Endothelial cell of umbilical vein (primary cell): ENCODE measurements at regions not wholly inside any gene's neighbourhood (a gene's known extent, or its start where the extent isn't known, plus 50 kb on each side); places are given as distances from the start of the nearest gene placed in this dataset.

Experiments
- BruUV-seq: library from RNA; stranded (reverse); fragments of 400-500 nt; replicated peaks from 2 replicates; lab custom pipeline; 2021; lab: Mats Ljungman, UMichigan
- CTCF ChIA-PET: fragments of 300-600, 350-600 bp; sonication (Branson Sonifier 250); formaldehyde crosslinking; loops from one replicate; lab custom pipeline; 2021; ENCODE audit warnings: antibody characterized with exemption, inconsistent platforms; lab: Charles Lee
- POLR2A ChIA-PET: fragments of 300-600, 350-600 bp; sonication (Branson Sonifier 250); formaldehyde crosslinking; loops from one replicate; lab custom pipeline; 2021; ENCODE audit warnings: antibody characterized with exemption, inconsistent platforms; lab: Charles Lee
- DNase-seq: peaks from one replicate; pipeline ENCODE4 v3.0.0-alpha.2; 2011; ENCODE audit warnings: low read depth, low spot score
- FAIRE-seq: peaks from 2 replicates; lab custom pipeline; 2011; peaks lifted over from hg19 to GRCh38; lab: Jason Lieb, UNC
- H2AFZ ChIP-seq: 2 replicates; pipeline ENCODE4 v1.6.0; 2012; ENCODE audit warnings: low read depth, low read length, control low read depth, inconsistent platforms
- H3K27ac ChIP-seq: 2 replicates; pipeline ENCODE4 v1.5.1; 2011; ENCODE audit warnings: low read depth, mild to moderate bottlenecking, control low read depth, low read length, moderate library complexity; ENCODE audit not compliant: insufficient read depth
- H3K27me3 ChIP-seq, 2 experiments: 2 replicates each; pipeline versions ENCODE4 v1.6.0 to v1.6.1; 2011; ENCODE audit warnings: low read length in 2 of 2, mixed read lengths in 1 of 2; ENCODE audit not compliant: control insufficient read depth in 2 of 2, insufficient read depth in 2 of 2
- H3K36me3 ChIP-seq, 2 experiments: 2 replicates in 1 of 2; 3 replicates in 1 of 2; pipeline ENCODE4 v1.5.1; 2011; ENCODE audit warnings: low read length in 2 of 2, mild to moderate bottlenecking in 1 of 2, moderate library complexity in 1 of 2; ENCODE audit not compliant: control insufficient read depth in 2 of 2, insufficient read depth in 2 of 2; ENCODE audit errors: extremely low read depth in 1 of 2
- H3K4me1 ChIP-seq: 3 replicates; pipeline ENCODE4 v1.5.1; 2011; ENCODE audit warnings: mild to moderate bottlenecking, low read length; ENCODE audit not compliant: control insufficient read depth, insufficient read depth; ENCODE audit errors: extremely low read depth
- H3K4me2 ChIP-seq: 2 replicates; pipeline ENCODE4 v1.6.1; 2011; ENCODE audit warnings: low read length, control low read depth, mixed read lengths; ENCODE audit not compliant: insufficient read depth
- H3K4me3 ChIP-seq, 3 experiments: fragments of 200-600 bp in 1 of 3; sonication (generic), shearing (Covaris generic) in 1 of 3; replicated peaks in 1 of 3; 2 replicates each; pipeline ENCODE4 v1.5.1; 2011 to 2016; ENCODE audit warnings: control low read depth in 3 of 3, low read length in 3 of 3, mild to moderate bottlenecking in 2 of 3, inconsistent platforms in 1 of 3, low read depth in 1 of 3, moderate library complexity in 1 of 3; ENCODE audit not compliant: insufficient read depth in 1 of 3
- H3K79me2 ChIP-seq: 2 replicates; pipeline ENCODE4 v1.6.0; 2012; ENCODE audit warnings: low read length, inconsistent platforms; ENCODE audit not compliant: control insufficient read depth, insufficient read depth
- H3K9ac ChIP-seq: replicated peaks from 2 replicates; pipeline ENCODE3; 2011; ENCODE audit warnings: low read length, control low read depth; ENCODE audit not compliant: insufficient read depth; ENCODE audit errors: extremely low read depth
- H3K9me1 ChIP-seq: replicated peaks from 3 replicates; pipeline ENCODE4 v1.6.0; 2011; ENCODE audit warnings: mild to moderate bottlenecking, low read length; ENCODE audit not compliant: control insufficient read depth, insufficient read depth; ENCODE audit errors: extremely low read depth
- H3K9me3 ChIP-seq: replicated peaks from 2 replicates; pipeline ENCODE4 v1.5.1; 2012; ENCODE audit warnings: low read length, inconsistent platforms; ENCODE audit not compliant: control insufficient read depth, insufficient read depth
- H4K20me1 ChIP-seq: replicated peaks from 2 replicates; pipeline ENCODE3; 2011; ENCODE audit warnings: mild to moderate bottlenecking, low read length; ENCODE audit not compliant: control insufficient read depth, insufficient read depth; ENCODE audit errors: extremely low read depth
- EZH2 ChIP-seq: IDR thresholded peaks from 2 replicates; pipeline ENCODE4 v1.6.1; 2012; ENCODE audit warnings: borderline replicate concordance, low read depth, mild to moderate bottlenecking, moderate library complexity, low read length, inconsistent platforms; ENCODE audit not compliant: severe bottlenecking
- FOS ChIP-seq: IDR thresholded peaks from 2 replicates; pipeline ENCODE4 v1.6.1; 2011; ENCODE audit warnings: mild to moderate bottlenecking, low read length, moderate library complexity, borderline replicate concordance; ENCODE audit not compliant: insufficient read depth
- GATA2 ChIP-seq: IDR thresholded peaks from 2 replicates; pipeline ENCODE4 v1.7.0; 2011; ENCODE audit warnings: low read depth, mild to moderate bottlenecking, moderate library complexity, mixed read lengths, low read length; ENCODE audit not compliant: insufficient read length, insufficient read depth
- JUN ChIP-seq: IDR thresholded peaks from 2 replicates; pipeline ENCODE4 v1.6.1; 2011; ENCODE audit warnings: borderline replicate concordance, low read depth; ENCODE audit not compliant: insufficient read length, insufficient read depth
- MYC ChIP-seq: IDR thresholded peaks from one replicate; pipeline ENCODE4 v1.6.1; 2011; ENCODE audit warnings: mild to moderate bottlenecking, low read depth, low read length
- POLR2A ChIP-seq: IDR thresholded peaks from 2 replicates; pipeline ENCODE4 v1.6.1; 2012; ENCODE audit warnings: low read depth, mild to moderate bottlenecking, control low read depth, low read length
- POLR2AphosphoS5 ChIP-seq: IDR thresholded peaks from 2 replicates; pipeline ENCODE4 v1.6.1; 2012; ENCODE audit warnings: low read depth, mild to moderate bottlenecking, control low read depth, low read length, moderate library complexity; ENCODE audit not compliant: insufficient read depth
- dilution Hi-C: fragments of 300-500 bp; cut with MboI; formaldehyde crosslinking; loops from one replicate; pipeline ENCODE4 v1.15.0; 2019; ENCODE audit warnings: low sequenced_read_pairs; ENCODE audit not compliant: extremely low pct_ligation_motif_present
- intact Hi-C: fragments of 100-400 bp; cut with micrococcal nuclease; formaldehyde crosslinking; loops from one replicate; pipeline ENCODE4 v1.10.0; 2022
- TF ChIP-seq, protein P1 (sequence below), 2 donors: IDR thresholded peaks; 1 replicate in 1 of 2; 2 replicates in 1 of 2; pipeline ENCODE4 v1.5.1; 2011; ENCODE audit warnings: low read length in 2 of 2, mild to moderate bottlenecking in 2 of 2, moderate library complexity in 2 of 2, control low read depth in 1 of 2, inconsistent platforms in 1 of 2, low read depth in 1 of 2; ENCODE audit not compliant: insufficient read depth in 1 of 2; ENCODE audit errors: extremely low read depth in 1 of 2
- TF ChIP-seq, protein P2 (sequence below): IDR thresholded peaks from 2 replicates; pipeline ENCODE4 v1.6.1; 2011; ENCODE audit not compliant: insufficient read depth, insufficient read length

DNA sequence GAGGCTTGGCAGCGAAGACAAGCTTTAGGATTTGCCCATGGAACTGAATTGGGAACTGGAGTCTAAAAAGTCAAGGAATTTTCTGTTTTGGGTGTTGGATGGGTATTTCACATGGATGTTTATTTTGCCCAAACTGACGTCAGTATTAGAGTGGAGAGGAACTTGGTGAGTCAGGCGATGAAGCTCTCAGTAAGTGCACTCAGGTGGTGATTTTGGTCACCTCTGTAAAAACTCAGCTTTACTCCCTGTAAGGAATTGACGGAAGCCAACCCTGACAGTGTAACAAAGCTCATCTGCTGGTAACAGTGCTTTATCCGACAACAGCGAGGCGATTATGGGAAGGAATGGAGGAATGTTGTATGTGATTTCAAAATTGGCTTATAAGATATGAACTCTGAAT, 77.0 kb upstream of the PGRMC2 start:
- no peaks in the 10 kb centered on the region for H3K27me3 ChIP-seq
- FAIRE-seq (no peak), DNase-seq (no peak)
- H3K79me2 ChIP-seq, result no peaks in the 10 kb centered on the region
- no peak overlapping the region for H2AFZ ChIP-seq
- CTCF ChIA-PET, result interaction anchor here (0.7 kb wide), 1 partner anchor 16 kb away, joined by 3 read pairs; no protein-coding TSS in a partner anchor
- H3K9ac ChIP-seq, result no peak overlapping the region
- dilution Hi-C loops, result no loop called here
- no peaks in the 10 kb centered on the region for H3K4me1 ChIP-seq
- no TSS peak for BruUV-seq
- no peak overlapping the region for H3K4me2 ChIP-seq
- H3K27ac ChIP-seq, result no peak overlapping the region
- no peak overlapping the region for H3K4me3 ChIP-seq
- POLR2A ChIA-PET, result no interaction called here
- intact Hi-C loops, result no loop called here
- no peaks in the 10 kb centered on the region for H4K20me1 ChIP-seq
- no peaks in the 10 kb centered on the region for H3K36me3 ChIP-seq
- TF ChIP-seq MYC (no peak), POLR2AphosphoS5 (no peak), EZH2 (no peak), JUN (no peak), POLR2A (no peak), FOS (no peak), GATA2 (no peak)
- TF ChIP-seq, protein P1, sequence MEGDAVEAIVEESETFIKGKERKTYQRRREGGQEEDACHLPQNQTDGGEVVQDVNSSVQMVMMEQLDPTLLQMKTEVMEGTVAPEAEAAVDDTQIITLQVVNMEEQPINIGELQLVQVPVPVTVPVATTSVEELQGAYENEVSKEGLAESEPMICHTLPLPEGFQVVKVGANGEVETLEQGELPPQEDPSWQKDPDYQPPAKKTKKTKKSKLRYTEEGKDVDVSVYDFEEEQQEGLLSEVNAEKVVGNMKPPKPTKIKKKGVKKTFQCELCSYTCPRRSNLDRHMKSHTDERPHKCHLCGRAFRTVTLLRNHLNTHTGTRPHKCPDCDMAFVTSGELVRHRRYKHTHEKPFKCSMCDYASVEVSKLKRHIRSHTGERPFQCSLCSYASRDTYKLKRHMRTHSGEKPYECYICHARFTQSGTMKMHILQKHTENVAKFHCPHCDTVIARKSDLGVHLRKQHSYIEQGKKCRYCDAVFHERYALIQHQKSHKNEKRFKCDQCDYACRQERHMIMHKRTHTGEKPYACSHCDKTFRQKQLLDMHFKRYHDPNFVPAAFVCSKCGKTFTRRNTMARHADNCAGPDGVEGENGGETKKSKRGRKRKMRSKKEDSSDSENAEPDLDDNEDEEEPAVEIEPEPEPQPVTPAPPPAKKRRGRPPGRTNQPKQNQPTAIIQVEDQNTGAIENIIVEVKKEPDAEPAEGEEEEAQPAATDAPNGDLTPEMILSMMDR (IDR thresholded peaks at IDR 0.05; ENCODE audit: extremely low read depth in 1 of 2, insufficient read depth in 1 of 2, low read depth in 1 of 2, low read length in 2 of 2), result no peak
- TF ChIP-seq, protein P2, sequence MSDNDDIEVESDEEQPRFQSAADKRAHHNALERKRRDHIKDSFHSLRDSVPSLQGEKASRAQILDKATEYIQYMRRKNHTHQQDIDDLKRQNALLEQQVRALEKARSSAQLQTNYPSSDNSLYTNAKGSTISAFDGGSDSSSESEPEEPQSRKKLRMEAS, result no peak
- H3K9me3 ChIP-seq, result no peaks in the 10 kb centered on the region
- H3K9me1 ChIP-seq, result no peaks in the 10 kb centered on the region
